IMR-90 (cell line): ENCODE measurements at regions not wholly inside any gene's neighbourhood (a gene's known extent, or its start where the extent isn't known, plus 50 kb on each side); places are given as distances from the start of the nearest gene placed in this dataset.

Experiments used
- ATAC-seq: fragments of 200-7000 bp; cut with Tn5 transposase; 2 replicates; pipeline ENCODE4 v1.9.1; 2020; ENCODE audit warnings: low read depth, mild to moderate bottlenecking, moderate library complexity
- BruUV-seq: library from RNA; stranded (reverse); fragments of 400-500 nt; replicated peaks from 2 replicates; lab custom pipeline; 2021; lab: Mats Ljungman, UMichigan
- CTCF ChIA-PET: fragments of 300-600 bp; formaldehyde crosslinking; extraction: SDS; loops from one replicate; lab custom pipeline; 2021; ENCODE audit warnings: antibody characterized with exemption; lab: Yijun Ruan, JAX
- POLR2A ChIA-PET: fragments of 300-600 bp; sonication (Branson Sonifier 250); formaldehyde crosslinking; loops from one replicate; lab custom pipeline; 2022; ENCODE audit warnings: antibody characterized with exemption; ENCODE audit not compliant: unreplicated experiment; lab: Charles Lee
- DNase-seq: peaks from one replicate; pipeline ENCODE4 v3.0.0; 2013
- H2AFZ ChIP-seq: replicated peaks from 2 replicates; pipeline ENCODE3; 2013; ENCODE audit warnings: low read length, mild to moderate bottlenecking; ENCODE audit not compliant: poor library complexity
- H2AK5ac ChIP-seq: 2 replicates; pipeline ENCODE4 v1.6.1; 2013; ENCODE audit warnings: low read depth, low read length, inconsistent platforms
- H2AK9ac ChIP-seq: replicated peaks from 2 replicates; pipeline ENCODE3; 2013; ENCODE audit warnings: mild to moderate bottlenecking, low read depth, low read length, moderate library complexity; ENCODE audit not compliant: poor library complexity
- H2BK120ac ChIP-seq: 2 replicates; pipeline ENCODE4 v1.6.1; 2013; ENCODE audit warnings: low read depth, low read length, inconsistent platforms
- H2BK15ac ChIP-seq: 3 replicates; pipeline ENCODE4 v1.6.1; 2013; ENCODE audit warnings: low read depth, low read length, inconsistent platforms
- H2BK20ac ChIP-seq: 2 replicates; pipeline ENCODE4 v1.6.1; 2013; ENCODE audit warnings: low read depth, mild to moderate bottlenecking, inconsistent platforms, low read length, moderate library complexity
- H2BK5ac ChIP-seq: 2 replicates; pipeline ENCODE4 v1.6.1; 2013; ENCODE audit warnings: mild to moderate bottlenecking, low read depth, low read length, inconsistent platforms; ENCODE audit not compliant: poor library complexity, severe bottlenecking
- H3K14ac ChIP-seq: replicated peaks from 2 replicates; pipeline ENCODE4 v1.6.1; 2013; ENCODE audit warnings: low read depth, low read length, inconsistent platforms
- H3K18ac ChIP-seq: 2 replicates; pipeline ENCODE4 v1.6.1; 2013; ENCODE audit warnings: low read depth, low read length, control low read depth
- H3K23ac ChIP-seq: 2 replicates; pipeline ENCODE4 v1.6.1; 2013; ENCODE audit warnings: low read depth, low read length, inconsistent platforms
- H3K27ac ChIP-seq: 2 replicates; pipeline ENCODE4 v1.5.1; 2013; ENCODE audit warnings: mild to moderate bottlenecking, control low read depth, low read length; ENCODE audit not compliant: insufficient read depth
- H3K27me3 ChIP-seq: 2 replicates; pipeline ENCODE4 v1.6.1; 2013; ENCODE audit warnings: low read length; ENCODE audit not compliant: control insufficient read depth, insufficient read depth
- H3K36me3 ChIP-seq: 2 replicates; pipeline ENCODE4 v1.6.1; 2013; ENCODE audit warnings: low read length, mixed read lengths; ENCODE audit not compliant: control insufficient read depth, insufficient read depth
- H3K4ac ChIP-seq: 2 replicates; pipeline ENCODE4 v1.6.1; 2013; ENCODE audit warnings: low read depth, low read length, inconsistent platforms
- H3K4me1 ChIP-seq: 2 replicates; pipeline ENCODE4 v1.6.1; 2013; ENCODE audit warnings: low read length, mixed read lengths; ENCODE audit not compliant: control insufficient read depth, insufficient read depth
- H3K4me2 ChIP-seq: 2 replicates; pipeline ENCODE4 v1.6.1; 2013; ENCODE audit warnings: low read depth, mild to moderate bottlenecking, control low read depth, low read length, moderate library complexity
- H3K4me3 ChIP-seq: 2 replicates; pipeline ENCODE4 v1.5.1; 2013; ENCODE audit warnings: low read depth, mild to moderate bottlenecking, control low read depth, low read length, moderate library complexity; ENCODE audit not compliant: insufficient read depth
- H3K56ac ChIP-seq: 2 replicates; pipeline ENCODE4 v1.6.1; 2013; ENCODE audit warnings: low read length, inconsistent platforms; ENCODE audit not compliant: insufficient read depth; ENCODE audit errors: extremely low read depth
- H3K79me1 ChIP-seq, 2 experiments: 2 replicates each; pipeline ENCODE4 v1.6.1; 2013; ENCODE audit warnings: low read length in 2 of 2, inconsistent platforms in 1 of 2, low read depth in 1 of 2
- H3K9ac ChIP-seq: 2 replicates; pipeline ENCODE4 v1.6.1; 2013; ENCODE audit warnings: low read depth, low read length, control low read depth
- H3K9me1 ChIP-seq: 2 replicates; pipeline ENCODE4 v1.6.1; 2013; ENCODE audit warnings: low read length, inconsistent platforms; ENCODE audit not compliant: insufficient read depth
- H3K9me3 ChIP-seq: 2 replicates; pipeline ENCODE4 v1.6.1; 2013; ENCODE audit warnings: low read length; ENCODE audit not compliant: control insufficient read depth, insufficient read depth
- H4K20me1 ChIP-seq: 2 replicates; pipeline ENCODE4 v1.6.1; 2013; ENCODE audit warnings: low read length, inconsistent platforms; ENCODE audit not compliant: insufficient read depth
- H4K5ac ChIP-seq: 2 replicates; pipeline ENCODE4 v1.6.1; 2013; ENCODE audit warnings: mild to moderate bottlenecking, low read depth, low read length, control low read depth
- H4K8ac ChIP-seq, 2 experiments: 2 replicates each; pipeline ENCODE4 v1.6.1; 2013; ENCODE audit warnings: low read depth in 2 of 2, low read length in 2 of 2, control low read depth in 1 of 2, inconsistent platforms in 1 of 2
- H4K91ac ChIP-seq: 2 replicates; pipeline ENCODE4 v1.6.1; 2013; ENCODE audit warnings: low read depth, low read length, inconsistent platforms; ENCODE audit not compliant: insufficient read depth
- CEBPB ChIP-seq: IDR thresholded peaks from 2 replicates; pipeline ENCODE4 v1.6.1; 2012; ENCODE audit warnings: low read depth, low read length, improper control_type of control experiment
- MAFK ChIP-seq: IDR thresholded peaks from 2 replicates; pipeline ENCODE4 v1.6.1; 2012; ENCODE audit warnings: low read depth, low read length, improper control_type of control experiment
- RFX5 ChIP-seq: IDR thresholded peaks from 2 replicates; pipeline ENCODE4 v1.8.0; 2012; ENCODE audit warnings: low read depth, mild to moderate bottlenecking, low read length, moderate library complexity
- SMC3 ChIP-seq: fragments of 150-350 bp; IDR thresholded peaks from 2 replicates; pipeline ENCODE4 v1.6.1; 2016; ENCODE audit warnings: low read depth, mild to moderate bottlenecking, antibody characterized with exemption, low read length, moderate library complexity
- WGBS, 2 experiments: methylation state at CpG; one replicate each; pipeline versions ENCODE4 v1.1.5 to v1.1.7; 2013; ENCODE audit warnings: missing lambda C conversion rate in 2 of 2; ENCODE audit not compliant: insufficient read length in 1 of 2; ENCODE audit errors: extremely low coverage in 2 of 2; 5-methylcytosine and 5-hydroxymethylcytosine counted together
- dilution Hi-C: fragments of 300-500 bp; cut with HindIII; formaldehyde crosslinking; loops from one replicate; pipeline ENCODE4 v1.14.3; 2018; ENCODE audit warnings: low sequenced_read_pairs; ENCODE audit not compliant: unreplicated experiment
- in situ Hi-C: fragments of 300-500 bp; cut with MboI; formaldehyde crosslinking; loops from 3 replicates; pipeline ENCODE4 v1.14.3; 2019; ENCODE audit warnings: low sequenced_read_pairs, inconsistent platforms, mixed read lengths
- intact Hi-C: fragments of 100-400 bp; cut with micrococcal nuclease; formaldehyde crosslinking; loops from 2 replicates; pipeline ENCODE4 v1.10.0; 2022

- Histone ChIP-seq H2AK9ac (no peak overlapping the region), H3K27me3 (no peaks in the 10 kb centered on the region), H2AFZ (no peak overlapping the region), H3K4me3 (no peak overlapping the region), H2BK20ac (no peak overlapping the region), H3K9ac (no peak overlapping the region), H3K23ac (no peak overlapping the region), H3K9me1 (no peaks in the 10 kb centered on the region), H3K79me1 (no peaks in the 10 kb centered on the region), H3K18ac (no peak overlapping the region), H4K5ac (no peak overlapping the region), H2AK5ac (no peak overlapping the region), H3K4me1 (peaks cover 4% of the 10 kb centered on the region), H3K4ac (no peak overlapping the region), H2BK120ac (no peak overlapping the region), H3K14ac (no peak overlapping the region), H3K56ac (no peak overlapping the region), H4K8ac (no peak overlapping the region), H4K20me1 (no peaks in the 10 kb centered on the region), H3K9me3 (no peaks in the 10 kb centered on the region), H3K4me2 (no peak overlapping the region), H3K27ac (no peak overlapping the region), H4K91ac (no peak overlapping the region), H2BK15ac (no peak overlapping the region), H3K36me3 (no peaks in the 10 kb centered on the region), H2BK5ac (no peak overlapping the region)
- no TSS peak for BruUV-seq
- ChIA-PET CTCF (interaction anchor here (0.5 kb wide), 1 partner anchor 38 kb away, joined by 3 read pairs; no protein-coding TSS in a partner anchor), POLR2A (interaction anchor here (0.7 kb wide), 1 partner anchor 221 kb away, joined by 15 read pairs; no protein-coding TSS in a partner anchor)
- in situ Hi-C loops (no loop called here), dilution Hi-C loops (no loop called here), intact Hi-C loops (no loop called here)
- no peak for ATAC-seq
- no CpG with 5 or more reads among the region's 6 CpGs for WGBS, 2 experiments
- TF ChIP-seq CEBPB (no peak), MAFK (no peak), RFX5 (no peak), SMC3 (no peak)
- no peak for DNase-seq
Measured at GRCh38 chr6:81819767-81820166, 67.3 kb upstream of the TENT5A start.
